ENCODE measurements at regions not wholly inside any gene's neighbourhood (a gene's known extent, or its start where the extent isn't known, plus 50 kb on each side); places are given as distances from the start of the nearest gene placed in this dataset.
A peak's percentile ranks its signal among the peaks of the same experiment; 100 is the strongest.

- TF ChIP-seq CTCF (IDR thresholded peaks at IDR 0.05; ENCODE audit: low read depth, low read length, missing input control) = no peak
- no peak for TF ChIP-seq MAX (IDR thresholded peaks at IDR 0.05)
- TF ChIP-seq GABPA (IDR thresholded peaks at IDR 0.05 in 1 of 2, conservative IDR thresholded peaks at IDR 0.05 in 1 of 2) = no peak
- peak in 1 of 2 donors; percentile 48 for TF ChIP-seq RAD21 (IDR thresholded peaks at IDR 0.05)
- peak; percentile 60 for TF ChIP-seq YY1 (IDR thresholded peaks at IDR 0.05)
- TF ChIP-seq, protein P1, sequence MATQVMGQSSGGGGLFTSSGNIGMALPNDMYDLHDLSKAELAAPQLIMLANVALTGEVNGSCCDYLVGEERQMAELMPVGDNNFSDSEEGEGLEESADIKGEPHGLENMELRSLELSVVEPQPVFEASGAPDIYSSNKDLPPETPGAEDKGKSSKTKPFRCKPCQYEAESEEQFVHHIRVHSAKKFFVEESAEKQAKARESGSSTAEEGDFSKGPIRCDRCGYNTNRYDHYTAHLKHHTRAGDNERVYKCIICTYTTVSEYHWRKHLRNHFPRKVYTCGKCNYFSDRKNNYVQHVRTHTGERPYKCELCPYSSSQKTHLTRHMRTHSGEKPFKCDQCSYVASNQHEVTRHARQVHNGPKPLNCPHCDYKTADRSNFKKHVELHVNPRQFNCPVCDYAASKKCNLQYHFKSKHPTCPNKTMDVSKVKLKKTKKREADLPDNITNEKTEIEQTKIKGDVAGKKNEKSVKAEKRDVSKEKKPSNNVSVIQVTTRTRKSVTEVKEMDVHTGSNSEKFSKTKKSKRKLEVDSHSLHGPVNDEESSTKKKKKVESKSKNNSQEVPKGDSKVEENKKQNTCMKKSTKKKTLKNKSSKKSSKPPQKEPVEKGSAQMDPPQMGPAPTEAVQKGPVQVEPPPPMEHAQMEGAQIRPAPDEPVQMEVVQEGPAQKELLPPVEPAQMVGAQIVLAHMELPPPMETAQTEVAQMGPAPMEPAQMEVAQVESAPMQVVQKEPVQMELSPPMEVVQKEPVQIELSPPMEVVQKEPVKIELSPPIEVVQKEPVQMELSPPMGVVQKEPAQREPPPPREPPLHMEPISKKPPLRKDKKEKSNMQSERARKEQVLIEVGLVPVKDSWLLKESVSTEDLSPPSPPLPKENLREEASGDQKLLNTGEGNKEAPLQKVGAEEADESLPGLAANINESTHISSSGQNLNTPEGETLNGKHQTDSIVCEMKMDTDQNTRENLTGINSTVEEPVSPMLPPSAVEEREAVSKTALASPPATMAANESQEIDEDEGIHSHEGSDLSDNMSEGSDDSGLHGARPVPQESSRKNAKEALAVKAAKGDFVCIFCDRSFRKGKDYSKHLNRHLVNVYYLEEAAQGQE (IDR thresholded peaks at IDR 0.05) = no peak
These were observed 348.6 kb upstream of the ID2 start for GRCh38 chr2:8333177-8333831.
